Skeletal muscle tissue (tissue), 3 donors: ENCODE measurements at regions not wholly inside any gene's neighbourhood (a gene's known extent, or its start where the extent isn't known, plus 50 kb on each side); places are given as distances from the start of the nearest gene placed in this dataset.

Source experiments
- H3K27ac ChIP-seq: one replicate; pipeline ENCODE4 v1.7.0; 2013; ENCODE audit warnings: mild to moderate bottlenecking, low read depth, low read length, inconsistent platforms
- H3K27me3 ChIP-seq, 3 donors: one replicate each; pipeline ENCODE4 v1.7.0; 2013; ENCODE audit warnings: low read length in 3 of 3; ENCODE audit not compliant: control insufficient read depth in 3 of 3, insufficient read depth in 3 of 3
- H3K36me3 ChIP-seq, 3 donors: one replicate each; pipeline ENCODE4 v1.7.0; 2013; ENCODE audit warnings: low read length in 3 of 3; ENCODE audit not compliant: control insufficient read depth in 3 of 3, insufficient read depth in 3 of 3
- H3K4me1 ChIP-seq, 3 donors: one replicate each; pipeline ENCODE4 v1.7.0; 2013; ENCODE audit warnings: low read length in 3 of 3, mild to moderate bottlenecking in 3 of 3; ENCODE audit not compliant: control insufficient read depth in 3 of 3, insufficient read depth in 3 of 3
- H3K4me3 ChIP-seq, 3 donors: one replicate each; pipeline ENCODE4 v1.7.0; 2013; ENCODE audit warnings: low read length in 3 of 3
- H3K9ac ChIP-seq, 3 donors: one replicate each; pipeline ENCODE4 v1.7.0; 2013; ENCODE audit warnings: low read length in 3 of 3, mild to moderate bottlenecking in 3 of 3, moderate library complexity in 2 of 3, low read depth in 1 of 3
- H3K9me3 ChIP-seq, 3 donors: one replicate each; pipeline ENCODE4 v1.7.0; 2013; ENCODE audit warnings: low read length in 3 of 3; ENCODE audit not compliant: control insufficient read depth in 3 of 3
- donor health status: Osteomylitis.

- Histone ChIP-seq H3K9ac (no peak overlapping the region), H3K27me3 (peaks cover 0 to 6% (median 5%) of the 10 kb centered on the region in 3 donors), H3K27ac (no peak overlapping the region), H3K4me3 (no peak overlapping the region), H3K4me1 (no peaks in the 10 kb centered on the region), H3K9me3 (no peaks in the 10 kb centered on the region), H3K36me3 (no peaks in the 10 kb centered on the region)
Observed at GRCh38 chr12:107475900-107476299, 209.7 kb upstream of the PWP1 start.

- H3K27me3 ChIP-seq, result peaks cover 0 to 5% (median under 1%) of the 10 kb centered on the region in 3 donors
- H3K9ac ChIP-seq, result no peak overlapping the region
- H3K36me3 ChIP-seq, result no peaks in the 10 kb centered on the region
- H3K27ac ChIP-seq, result no peak overlapping the region
- H3K4me1 ChIP-seq, result no peaks in the 10 kb centered on the region
- no peaks in the 10 kb centered on the region for H3K9me3 ChIP-seq
- no peak overlapping the region for H3K4me3 ChIP-seq
Observed at GRCh38 chr12:107477018-107477417, 208.6 kb upstream of the PWP1 start.

GRCh38 chr12:107477947-107478610, 207.5 kb upstream of the PWP1 start:
- Histone ChIP-seq H3K36me3 (no peaks in the 10 kb centered on the region), H3K27ac (no peak overlapping the region), H3K4me1 (no peaks in the 10 kb centered on the region), H3K9ac (no peak overlapping the region), H3K27me3 (peaks cover 0 to 5% (median 3%) of the 10 kb centered on the region in 3 donors), H3K4me3 (no peak overlapping the region), H3K9me3 (no peaks in the 10 kb centered on the region)

- no peak overlapping the region for H3K9ac ChIP-seq
- no peak overlapping the region for H3K27ac ChIP-seq
- H3K36me3 ChIP-seq, result no peaks in the 10 kb centered on the region
- no peaks in the 10 kb centered on the region for H3K4me1 ChIP-seq
- H3K27me3 ChIP-seq, result peaks cover 0 to 5% (median 3%) of the 10 kb centered on the region in 3 donors
- H3K9me3 ChIP-seq, result no peaks in the 10 kb centered on the region
- H3K4me3 ChIP-seq, result no peak overlapping the region
Observed at GRCh38 chr12:107478881-107479280, 206.7 kb upstream of the PWP1 start.

- H3K27me3 ChIP-seq, result peaks cover 0 to 5% (median 3%) of the 10 kb centered on the region in 3 donors
- no peak overlapping the region for H3K9ac ChIP-seq
- H3K4me1 ChIP-seq, result no peaks in the 10 kb centered on the region
- no peak overlapping the region for H3K27ac ChIP-seq
- H3K4me3 ChIP-seq, result no peak overlapping the region
- H3K9me3 ChIP-seq, result no peaks in the 10 kb centered on the region
- H3K36me3 ChIP-seq, result no peaks in the 10 kb centered on the region
Observed at GRCh38 chr12:107480836-107481608, 204.6 kb upstream of the PWP1 start.

- Histone ChIP-seq H3K27me3 (peaks cover 0 to 3% (median 0%) of the 10 kb centered on the region in 3 donors), H3K4me1 (no peaks in the 10 kb centered on the region), H3K27ac (no peak overlapping the region), H3K36me3 (no peaks in the 10 kb centered on the region), H3K4me3 (no peak overlapping the region), H3K9ac (no peak overlapping the region), H3K9me3 (no peaks in the 10 kb centered on the region)
Observed at GRCh38 chr12:107484230-107484629, 201.4 kb upstream of the PWP1 start.

GRCh38 chr12:107484941-107485340, 200.7 kb upstream of the PWP1 start:
- H3K4me3 ChIP-seq, result no peak overlapping the region
- H3K27me3 ChIP-seq, result peaks cover 0 to 3% (median 0%) of the 10 kb centered on the region in 3 donors
- no peak overlapping the region for H3K27ac ChIP-seq
- H3K9ac ChIP-seq, result no peak overlapping the region
- no peaks in the 10 kb centered on the region for H3K9me3 ChIP-seq
- no peaks in the 10 kb centered on the region for H3K36me3 ChIP-seq
- no peaks in the 10 kb centered on the region for H3K4me1 ChIP-seq

GRCh38 chr12:107485731-107486130, 199.9 kb upstream of the PWP1 start:
- H3K36me3 ChIP-seq, result no peaks in the 10 kb centered on the region
- H3K9ac ChIP-seq, result no peak overlapping the region
- H3K27ac ChIP-seq, result no peak overlapping the region
- H3K27me3 ChIP-seq, result peaks cover 0 to 3% (median 0%) of the 10 kb centered on the region in 3 donors
- no peak overlapping the region for H3K4me3 ChIP-seq
- H3K9me3 ChIP-seq, result no peaks in the 10 kb centered on the region
- no peaks in the 10 kb centered on the region for H3K4me1 ChIP-seq

GRCh38 chr12:107486140-107486892, 199.3 kb upstream of the PWP1 start:
- no peaks in the 10 kb centered on the region for H3K36me3 ChIP-seq
- H3K27ac ChIP-seq, result no peak overlapping the region
- H3K27me3 ChIP-seq, result peaks cover 0 to 3% (median 0%) of the 10 kb centered on the region in 3 donors
- H3K9ac ChIP-seq, result no peak overlapping the region
- no peaks in the 10 kb centered on the region for H3K9me3 ChIP-seq
- no peak overlapping the region for H3K4me3 ChIP-seq
- H3K4me1 ChIP-seq, result peaks cover 0 to 2% (median 0%) of the 10 kb centered on the region in 3 donors
